Naive thymus-derived CD4-positive, alpha-beta T cell (primary cell): ENCODE measurements at regions not wholly inside any gene's neighbourhood (a gene's known extent, or its start where the extent isn't known, plus 50 kb on each side); places are given as distances from the start of the nearest gene placed in this dataset.

Experiments
- ATAC-seq: fragments of 150-1000 bp; cut with Tn5 transposase; 2 replicates; pipeline ENCODE4 v1.10.0; 2021; ENCODE audit warnings: mild to moderate bottlenecking, moderate library complexity
- CTCF ChIA-PET: fragments of 350-600 bp; sonication (Branson Sonifier 250); formaldehyde crosslinking; loops from one replicate; lab custom pipeline; 2021; ENCODE audit warnings: antibody characterized with exemption; lab: Charles Lee
- POLR2A ChIA-PET: fragments of 350-600 bp; sonication (Branson Sonifier 250); formaldehyde crosslinking; loops from one replicate; lab custom pipeline; 2021; ENCODE audit warnings: antibody characterized with exemption, inconsistent platforms; lab: Charles Lee
- DNase-seq, 9 donors: peaks; one replicate each; pipeline versions ENCODE4 v3.0.0 to v3.0.0-alpha.2; 2020 to 2022; ENCODE audit warnings: mixed read lengths in 1 of 9
- H3K27ac ChIP-seq: one replicate; pipeline ENCODE4 v1.7.0; 2013; ENCODE audit warnings: mild to moderate bottlenecking, low read depth, low read length, moderate library complexity
- H3K27me3 ChIP-seq, 2 donors: one replicate each; pipeline ENCODE4 v1.7.0; 2013; ENCODE audit warnings: low read length in 2 of 2, mild to moderate bottlenecking in 2 of 2, moderate library complexity in 2 of 2; ENCODE audit not compliant: control insufficient read depth in 2 of 2, insufficient read depth in 2 of 2
- H3K36me3 ChIP-seq, 3 experiments: 1 replicate in 2 of 3; 2 replicates in 1 of 3; pipeline ENCODE4 v1.7.0; 2013; ENCODE audit warnings: low read length in 3 of 3, mild to moderate bottlenecking in 3 of 3, moderate library complexity in 1 of 3; ENCODE audit not compliant: insufficient read depth in 3 of 3, control insufficient read depth in 2 of 3
- H3K4me1 ChIP-seq, 2 donors: one replicate each; pipeline ENCODE4 v1.7.0; 2013; ENCODE audit warnings: low read length in 2 of 2, mild to moderate bottlenecking in 2 of 2, moderate library complexity in 1 of 2; ENCODE audit not compliant: control insufficient read depth in 2 of 2, insufficient read depth in 2 of 2
- H3K4me3 ChIP-seq: 2 replicates; pipeline ENCODE4 v1.7.0; 2013; ENCODE audit warnings: mild to moderate bottlenecking, low read length
- H3K9me3 ChIP-seq, 3 experiments: 1 replicate in 2 of 3; 2 replicates in 1 of 3; pipeline ENCODE4 v1.7.0; 2013; ENCODE audit warnings: low read length in 3 of 3; ENCODE audit not compliant: control insufficient read depth in 2 of 3
- H3K27ac Mint-ChIP-seq, 9 donors: one replicate each; pipeline ENCODE4 v1.8.0; 2020 to 2022; ENCODE audit warnings: mixed read lengths in 9 of 9, mild to moderate bottlenecking in 8 of 9, moderate library complexity in 5 of 9, inconsistent platforms in 2 of 9
- H3K27me3 Mint-ChIP-seq, 5 donors: one replicate each; pipeline ENCODE4 v1.8.0; 2021 to 2022; ENCODE audit warnings: mixed read lengths in 5 of 5, mild to moderate bottlenecking in 1 of 5
- H3K36me3 Mint-ChIP-seq, 5 donors: one replicate each; pipeline ENCODE4 v1.8.0; 2020 to 2022; ENCODE audit warnings: mixed read lengths in 5 of 5, mild to moderate bottlenecking in 3 of 5, inconsistent platforms in 1 of 5
- H3K4me1 Mint-ChIP-seq, 7 donors: one replicate each; pipeline ENCODE4 v1.8.0; 2020 to 2022; ENCODE audit warnings: mixed read lengths in 7 of 7, mild to moderate bottlenecking in 3 of 7, inconsistent platforms in 1 of 7
- H3K4me3 Mint-ChIP-seq, 10 donors: one replicate each; pipeline ENCODE4 v1.8.0; 2020 to 2022; ENCODE audit warnings: mild to moderate bottlenecking in 10 of 10, mixed read lengths in 10 of 10, moderate library complexity in 6 of 10, inconsistent platforms in 2 of 10
- H3K9me3 Mint-ChIP-seq, 11 donors: one replicate each; pipeline ENCODE4 v1.8.0; 2020 to 2022; ENCODE audit warnings: mixed read lengths in 11 of 11, mild to moderate bottlenecking in 4 of 11, inconsistent platforms in 1 of 11, moderate library complexity in 1 of 11
- intact Hi-C, 2 donors: fragments of 100-400 bp; cut with micrococcal nuclease; formaldehyde crosslinking; loops; one replicate each; pipeline ENCODE4 v1.15.1; 2023

DNA sequence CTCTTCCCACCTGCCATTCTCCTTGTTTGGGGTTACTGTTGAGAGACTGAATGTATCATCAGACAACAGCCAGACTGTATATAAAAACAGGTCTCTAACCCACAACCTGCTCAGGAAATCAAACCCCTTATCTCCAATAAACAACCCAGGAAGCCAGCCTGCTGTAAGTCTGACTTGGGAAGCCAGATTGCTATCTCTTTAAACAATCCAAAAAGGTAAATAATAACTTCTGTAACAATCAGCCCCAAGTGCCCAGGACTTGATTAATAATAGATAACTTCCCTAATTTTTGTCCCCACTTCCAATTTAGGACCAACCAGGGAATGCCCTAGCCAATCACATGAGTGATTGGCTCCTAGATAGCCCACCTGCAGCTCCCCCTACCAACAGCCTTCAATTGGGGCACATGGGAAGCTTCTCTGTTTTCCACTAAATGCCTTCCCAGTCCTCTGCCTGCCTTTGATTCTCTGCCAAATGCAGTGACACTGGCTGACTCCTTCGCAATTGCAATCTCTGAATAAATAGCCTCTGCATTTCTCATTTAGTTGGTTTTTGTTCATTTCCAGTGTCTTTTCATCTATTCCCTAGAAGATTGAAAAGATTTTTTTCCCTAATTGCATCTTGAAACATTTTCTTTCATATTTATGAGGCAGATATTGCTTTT lies 117.1 kb upstream of the TAB2 start:
- intact Hi-C loops = no loop called here
- ChIA-PET POLR2A (no interaction called here), CTCF (interaction anchor here (1.0 kb wide), 1 partner anchor 30 kb away, joined by 3 read pairs; no protein-coding TSS in a partner anchor)
- Histone ChIP-seq H3K36me3 (no peaks in the 10 kb centered on the region), H3K9me3 (peaks cover 0 to 9% (median 6%) of the 10 kb centered on the region in 3 experiments), H3K4me3 (no peak overlapping the region), H3K27me3 (no peaks in the 10 kb centered on the region), H3K27ac (no peak overlapping the region), H3K4me1 (peaks cover 0 to 5% of the 10 kb centered on the region in 2 donors)
- Mint-ChIP-seq H3K9me3 (peaks cover 0 to 55% (median 22%) of the 10 kb centered on the region in 11 donors), H3K27me3 (no peaks in the 10 kb centered on the region), H3K4me3 (no peak overlapping the region), H3K4me1 (peaks cover 2 to 38% (median 13%) of the 10 kb centered on the region in 7 donors), H3K27ac (peak overlapping the region in 2 of 9 donors; percentile 48 to 67), H3K36me3 (peaks cover 0 to 84% (median 13%) of the 10 kb centered on the region in 5 donors)
- DNase-seq (no peak), ATAC-seq (no peak)

DNA sequence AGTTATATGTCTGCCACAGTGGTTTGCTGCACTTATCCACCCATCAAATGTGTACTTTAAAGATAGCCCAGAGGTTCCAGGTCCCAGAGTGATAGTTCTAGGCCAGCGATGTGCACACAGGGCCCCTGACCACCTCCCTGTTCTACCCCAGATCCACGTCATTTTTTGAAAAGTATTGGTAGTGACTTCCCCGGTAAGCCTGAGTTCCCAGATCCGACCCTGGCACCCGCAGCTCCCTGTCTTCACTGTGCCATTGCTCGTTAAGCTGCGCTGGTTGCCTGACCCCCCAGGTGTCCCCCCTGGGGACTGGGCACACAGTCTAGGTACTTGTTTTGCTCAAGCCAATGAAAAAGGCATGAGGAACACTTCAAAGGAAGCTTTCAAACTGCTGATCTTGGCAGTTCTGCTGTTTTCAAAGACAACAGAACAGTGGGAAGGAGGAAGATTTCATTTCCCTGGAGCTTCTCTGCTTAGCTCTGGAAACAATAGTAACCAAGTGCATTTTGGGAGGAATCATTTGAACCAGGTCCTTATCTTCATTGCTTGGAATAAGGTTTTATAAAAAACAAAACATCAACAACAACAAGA lies 116.3 kb upstream of the TAB2 start:
- ChIA-PET CTCF (interaction anchor here (1.3 kb wide), 1 partner anchor 30 kb away, joined by 3 read pairs; no protein-coding TSS in a partner anchor), POLR2A (interaction anchor here (0.9 kb wide), 1 partner anchor 15 kb away, joined by 4 read pairs; no protein-coding TSS in a partner anchor)
- Mint-ChIP-seq H3K36me3 (peaks cover 0 to 84% (median 13%) of the 10 kb centered on the region in 5 donors), H3K4me1 (peaks cover 2 to 34% (median 13%) of the 10 kb centered on the region in 7 donors), H3K27ac (peak overlapping the region in 2 of 9 donors; percentile 54 to 67), H3K27me3 (no peaks in the 10 kb centered on the region), H3K9me3 (peaks cover 0 to 55% (median 22%) of the 10 kb centered on the region in 11 donors), H3K4me3 (no peak overlapping the region)
- ATAC-seq (no peak), DNase-seq (no peak)
- Histone ChIP-seq H3K4me1 (peaks cover 0 to 5% of the 10 kb centered on the region in 2 donors), H3K4me3 (no peak overlapping the region), H3K27me3 (no peaks in the 10 kb centered on the region), H3K27ac (no peak overlapping the region), H3K9me3 (peaks cover 0 to 9% (median 6%) of the 10 kb centered on the region in 3 experiments), H3K36me3 (no peaks in the 10 kb centered on the region)
- intact Hi-C loops = no loop called here

DNA sequence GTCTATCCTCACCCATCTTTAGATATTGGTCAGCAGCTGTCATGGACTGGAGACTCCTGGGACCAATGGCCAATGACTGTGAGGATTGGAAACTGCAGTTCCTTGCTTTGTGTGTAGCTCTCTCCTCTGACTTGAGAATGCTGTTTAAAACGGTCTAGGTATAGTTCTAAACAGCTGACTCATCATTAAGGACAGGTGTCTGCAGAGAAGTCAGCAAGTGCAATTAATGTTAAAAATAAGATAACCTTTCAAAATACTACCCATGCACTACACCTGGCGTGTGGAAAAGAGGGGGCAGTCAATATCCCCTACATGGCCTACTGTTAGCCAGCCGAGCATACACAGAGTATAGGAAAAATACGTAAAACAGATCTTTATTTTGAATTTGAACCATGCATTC lies 115.4 kb upstream of the TAB2 start:
- Mint-ChIP-seq H3K4me3 (no peak overlapping the region), H3K9me3 (peaks cover 0 to 48% (median 20%) of the 10 kb centered on the region in 11 donors), H3K27me3 (no peaks in the 10 kb centered on the region), H3K4me1 (peaks cover 2 to 28% (median 13%) of the 10 kb centered on the region in 7 donors), H3K27ac (no peak overlapping the region), H3K36me3 (peaks cover 0 to 83% (median 7%) of the 10 kb centered on the region in 5 donors)
- Histone ChIP-seq H3K4me1 (peaks cover 0 to 5% of the 10 kb centered on the region in 2 donors), H3K9me3 (peaks cover 0 to 9% (median 6%) of the 10 kb centered on the region in 3 experiments), H3K27me3 (no peaks in the 10 kb centered on the region), H3K27ac (no peak overlapping the region), H3K4me3 (no peak overlapping the region), H3K36me3 (no peaks in the 10 kb centered on the region)
- no peak for ATAC-seq
- no peak for DNase-seq
- intact Hi-C loops = loop anchor here in 1 of 2 donors (2.0 kb wide), 1 partner anchor 13 kb away; no protein-coding TSS in a partner anchor
- ChIA-PET POLR2A (interaction anchor here (0.9 kb wide), 1 partner anchor 15 kb away, joined by 4 read pairs; no protein-coding TSS in a partner anchor), CTCF (interaction anchor here (1.3 kb wide), 1 partner anchor 31 kb away, joined by 3 read pairs; no protein-coding TSS in a partner anchor)

DNA sequence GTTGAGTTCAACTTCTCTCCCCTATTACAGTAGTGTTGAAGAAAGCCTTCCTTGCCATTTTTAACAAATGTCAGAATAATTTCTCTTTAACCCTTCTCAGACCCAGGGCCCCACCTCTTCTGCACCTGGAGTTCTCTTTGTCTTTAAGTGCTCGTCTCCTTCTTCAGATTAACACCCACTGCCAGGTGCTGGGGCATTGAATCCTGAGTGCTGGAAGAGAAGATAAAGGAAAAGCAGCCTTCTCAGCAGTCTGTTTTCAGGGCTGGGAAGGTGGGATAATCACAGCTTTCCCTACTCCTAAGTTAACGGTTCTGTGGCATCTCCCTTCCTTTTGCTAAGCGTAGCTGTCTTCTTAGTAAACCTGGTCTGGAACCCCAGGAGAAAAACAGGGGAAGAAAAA lies 114.6 kb upstream of the TAB2 start:
- no peaks in the 10 kb centered on the region for H3K36me3 ChIP-seq
- no peaks in the 10 kb centered on the region for H3K27me3 ChIP-seq
- Mint-ChIP-seq H3K9me3 (peaks cover 0 to 46% (median 14%) of the 10 kb centered on the region in 11 donors), H3K4me3 (peak overlapping the region in 2 of 10 donors; percentile 33 to 46), H3K27ac (peak overlapping the region in 5 of 9 donors; percentile 24 to 62 (median 52)), H3K27me3 (no peaks in the 10 kb centered on the region), H3K36me3 (peaks cover 0 to 84% (median 7%) of the 10 kb centered on the region in 5 donors), H3K4me1 (peaks cover 2 to 28% (median 13%) of the 10 kb centered on the region in 7 donors)
- no peak overlapping the region for H3K4me3 ChIP-seq
- no peak for ATAC-seq
- DNase-seq = no peak
- POLR2A ChIA-PET = interaction anchor here (0.7 to 1.2 kb wide), 2 partner anchors 9 to 10 kb away, joined by 3 to 4 read pairs; no protein-coding TSS in a partner anchor
- intact Hi-C loops = loop anchor here in 1 of 2 donors (1.0 to 2.0 kb wide), 2 partner anchors 8 to 14 kb away; no protein-coding TSS in a partner anchor
- CTCF ChIA-PET = no interaction called here
- H3K27ac ChIP-seq = no peak overlapping the region
- H3K9me3 ChIP-seq = peaks cover 0 to 9% (median 6%) of the 10 kb centered on the region in 3 experiments
- H3K4me1 ChIP-seq = peaks cover 0 to 5% of the 10 kb centered on the region in 2 donors

DNA sequence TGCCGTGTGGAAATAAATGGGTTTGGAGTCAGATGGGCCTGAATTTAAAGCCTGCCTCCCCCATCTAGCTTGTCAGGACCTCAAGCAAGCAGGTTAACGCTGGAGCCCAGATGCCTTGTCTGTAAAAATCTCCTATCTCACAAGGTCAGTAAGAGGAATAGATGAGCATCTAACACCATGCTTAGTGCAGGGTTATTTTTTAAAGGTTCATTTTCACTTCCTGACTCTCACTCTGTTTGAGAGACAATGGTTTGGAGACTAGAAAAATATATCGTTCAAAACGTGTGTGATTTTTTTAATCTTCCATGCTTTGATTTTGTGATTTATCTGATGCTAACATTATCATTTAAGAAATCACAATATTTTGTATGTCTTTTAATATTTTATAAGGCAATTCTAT lies 114.0 kb upstream of the TAB2 start:
- peaks cover 0 to 5% of the 10 kb centered on the region in 2 donors for H3K4me1 ChIP-seq
- H3K4me3 Mint-ChIP-seq = peak overlapping the region in 2 of 10 donors; percentile 25 to 39
- intact Hi-C loops = loop anchor here in 1 of 2 donors (1.0 to 2.0 kb wide), 2 partner anchors 8 to 15 kb away; no protein-coding TSS in a partner anchor
- H3K27ac ChIP-seq = no peak overlapping the region
- H3K36me3 ChIP-seq = no peaks in the 10 kb centered on the region
- no peak for DNase-seq
- peaks cover 2 to 23% (median 13%) of the 10 kb centered on the region in 7 donors for H3K4me1 Mint-ChIP-seq
- H3K9me3 Mint-ChIP-seq = peaks cover 0 to 42% (median 11%) of the 10 kb centered on the region in 11 donors
- peaks cover 0 to 9% (median 6%) of the 10 kb centered on the region in 3 experiments for H3K9me3 ChIP-seq
- CTCF ChIA-PET = no interaction called here
- no peaks in the 10 kb centered on the region for H3K27me3 Mint-ChIP-seq
- H3K4me3 ChIP-seq = no peak overlapping the region
- ATAC-seq = no peak
- H3K27ac Mint-ChIP-seq = peak overlapping the region in 4 of 9 donors; percentile 51 to 62 (median 52)
- peaks cover 0 to 84% (median 4%) of the 10 kb centered on the region in 5 donors for H3K36me3 Mint-ChIP-seq
- H3K27me3 ChIP-seq = no peaks in the 10 kb centered on the region
- POLR2A ChIA-PET = interaction anchor here (0.7 to 1.2 kb wide), 3 partner anchors 9 to 43 kb away, joined by 3 read pairs; no protein-coding TSS in a partner anchor

DNA sequence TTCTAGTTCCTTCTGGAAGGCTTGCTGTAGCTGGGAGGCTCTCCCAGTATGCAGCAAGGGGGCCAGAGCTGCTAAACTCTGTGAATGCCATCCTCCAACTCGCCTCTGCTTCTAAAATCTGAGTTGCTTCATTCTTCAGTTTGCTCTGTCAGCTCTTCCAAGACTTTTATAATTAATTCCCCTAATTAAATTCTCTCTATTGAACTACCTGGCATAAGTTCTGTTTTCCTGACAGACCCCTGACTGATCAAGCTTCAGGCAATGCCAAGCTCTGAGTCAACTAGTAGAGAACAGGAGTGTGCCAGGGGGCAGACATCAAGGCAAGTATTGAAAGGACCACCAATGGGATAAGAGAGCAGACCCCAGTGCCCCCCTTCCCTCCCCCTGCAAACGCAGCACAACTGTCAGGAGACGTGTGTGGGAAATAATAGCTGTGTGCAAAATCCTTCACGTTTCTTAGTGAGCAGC lies 109.3 kb upstream of the TAB2 start:
- Histone ChIP-seq H3K4me1 (peaks cover 26% of the 10 kb centered on the region in 2 donors), H3K36me3 (no peaks in the 10 kb centered on the region), H3K9me3 (no peaks in the 10 kb centered on the region), H3K27ac (no peak overlapping the region), H3K4me3 (no peak overlapping the region), H3K27me3 (no peaks in the 10 kb centered on the region)
- intact Hi-C loops = no loop called here
- H3K27me3 Mint-ChIP-seq = no peaks in the 10 kb centered on the region
- POLR2A ChIA-PET = no interaction called here
- peak overlapping the region in 1 of 9 donors; percentile 1 for H3K27ac Mint-ChIP-seq
- DNase-seq (no peak), ATAC-seq (no peak)
- CTCF ChIA-PET = interaction anchor here (0.6 kb wide), 1 partner anchor 315 kb away, joined by 3 read pairs; no protein-coding TSS in a partner anchor
- H3K36me3 Mint-ChIP-seq = peaks cover 0 to 61% (median 0%) of the 10 kb centered on the region in 5 donors
- peaks cover 0 to 16% (median 0%) of the 10 kb centered on the region in 11 donors for H3K9me3 Mint-ChIP-seq
- H3K4me3 Mint-ChIP-seq = no peak overlapping the region
- H3K4me1 Mint-ChIP-seq = peaks cover 8 to 36% (median 18%) of the 10 kb centered on the region in 7 donors
